Mesodermal cell (in vitro differentiated cells): ENCODE measurements at regions not wholly inside any gene's neighbourhood (a gene's known extent, or its start where the extent isn't known, plus 50 kb on each side); places are given as distances from the start of the nearest gene placed in this dataset.

Experiments
- H3K27ac ChIP-seq: 2 replicates; pipeline ENCODE4 v1.7.0; 2013; ENCODE audit warnings: mild to moderate bottlenecking, low read depth, low read length, moderate library complexity; ENCODE audit not compliant: severe bottlenecking
- H3K36me3 ChIP-seq: 2 replicates; pipeline ENCODE4 v1.7.1; 2013; ENCODE audit warnings: mild to moderate bottlenecking, low read length, moderate library complexity; ENCODE audit not compliant: control insufficient read depth, insufficient read depth
- H3K4me1 ChIP-seq: one replicate; pipeline ENCODE4 v1.7.1; 2013; ENCODE audit warnings: mild to moderate bottlenecking, low read length; ENCODE audit not compliant: insufficient read depth, control insufficient read depth, poor library complexity, severe bottlenecking
- H3K4me3 ChIP-seq: 2 replicates; pipeline ENCODE4 v1.7.0; 2013; ENCODE audit warnings: low read length, control low read depth, mild to moderate bottlenecking; ENCODE audit not compliant: insufficient read depth, poor library complexity, severe bottlenecking; ENCODE audit errors: extremely low read depth
- H3K9me3 ChIP-seq: 2 replicates; pipeline ENCODE4 v1.7.1; 2013; ENCODE audit warnings: mild to moderate bottlenecking, low read length, moderate library complexity; ENCODE audit not compliant: control insufficient read depth
- WGBS, 2 experiments: methylation state at CpG; one replicate each; pipeline ENCODE4 v1.1.5; 2013; ENCODE audit warnings: missing lambda C conversion rate in 2 of 2; ENCODE audit not compliant: insufficient coverage in 2 of 2; 5-methylcytosine and 5-hydroxymethylcytosine counted together

- no peaks in the 10 kb centered on the region for H3K4me1 ChIP-seq
- peaks cover 4% of the 10 kb centered on the region for H3K9me3 ChIP-seq
- no peaks in the 10 kb centered on the region for H3K36me3 ChIP-seq
- WGBS, 2 experiments, result 100% methylated on average over 1 of the region's 5 CpGs; no CpG with 5 or more reads in 1 of the 2 experiments
- H3K4me3 ChIP-seq, result no peak overlapping the region
- H3K27ac ChIP-seq, result no peak overlapping the region
Measured at GRCh38 chr1:244219802-244220201, 168.7 kb downstream of the ZBTB18 start.

- Histone ChIP-seq H3K36me3 (no peaks in the 10 kb centered on the region), H3K4me1 (no peaks in the 10 kb centered on the region), H3K4me3 (no peak overlapping the region), H3K27ac (no peak overlapping the region), H3K9me3 (peaks cover 1% of the 10 kb centered on the region)
- WGBS, 2 experiments, result 65 to 71% methylated on average over 2 to 3 of the region's 3 CpGs
Measured at GRCh38 chr1:244220410-244220809, 169.3 kb downstream of the ZBTB18 start.

- Histone ChIP-seq H3K9me3 (no peaks in the 10 kb centered on the region), H3K4me3 (no peak overlapping the region), H3K4me1 (no peaks in the 10 kb centered on the region), H3K27ac (no peak overlapping the region), H3K36me3 (no peaks in the 10 kb centered on the region)
- WGBS, 2 experiments, result 60 to 78% methylated on average over 1 to 2 of the region's 4 CpGs
Measured at GRCh38 chr1:244221991-244222390, 170.9 kb downstream of the ZBTB18 start.

GRCh38 chr1:244224487-244225430 lies 173.7 kb downstream of the ZBTB18 start:
- H3K27ac ChIP-seq, result no peak overlapping the region
- no peaks in the 10 kb centered on the region for H3K9me3 ChIP-seq
- WGBS, 2 experiments, result 87 to 93% methylated on average over 6 to 9 of the region's 11 CpGs
- no peaks in the 10 kb centered on the region for H3K36me3 ChIP-seq
- H3K4me1 ChIP-seq, result no peaks in the 10 kb centered on the region
- H3K4me3 ChIP-seq, result no peak overlapping the region

DNA sequence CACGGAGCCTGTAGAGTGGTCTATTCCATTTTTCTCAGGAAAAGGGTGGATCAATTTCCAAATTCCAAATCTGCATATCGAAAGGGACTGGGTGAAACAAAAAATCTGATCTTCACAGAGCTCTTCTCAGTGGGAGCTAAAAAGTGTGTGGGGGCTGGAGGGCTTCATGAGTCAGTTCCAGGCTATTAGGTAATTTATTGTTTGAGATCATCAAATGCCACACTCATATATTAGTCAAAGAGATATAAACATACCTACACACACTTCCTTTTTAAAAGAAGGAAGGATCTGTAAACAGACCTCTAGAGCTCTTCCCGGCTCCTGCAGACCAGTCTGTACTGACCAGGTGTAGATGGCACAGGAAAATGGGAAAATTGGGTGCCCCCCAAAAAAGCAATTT lies 175.4 kb downstream of the ZBTB18 start:
- 100% methylated on average over 1 of the region's 3 CpGs; no CpG with 5 or more reads in 1 of the 2 experiments for WGBS, 2 experiments

GRCh38 chr1:244230470-244230869 lies 179.4 kb downstream of the ZBTB18 start:
- Histone ChIP-seq H3K4me3 (no peak overlapping the region), H3K9me3 (no peaks in the 10 kb centered on the region), H3K27ac (no peak overlapping the region), H3K4me1 (peaks cover 12% of the 10 kb centered on the region), H3K36me3 (no peaks in the 10 kb centered on the region)
- WGBS, 2 experiments, result 94 to 100% methylated on average over 4 to 7 of the region's 9 CpGs

More for the DNA sequence above, 175.4 kb downstream of the ZBTB18 start:
- Histone ChIP-seq H3K36me3 (no peaks in the 10 kb centered on the region), H3K4me1 (peaks cover 5% of the 10 kb centered on the region), H3K4me3 (no peak overlapping the region), H3K9me3 (no peaks in the 10 kb centered on the region), H3K27ac (no peak overlapping the region)

DNA sequence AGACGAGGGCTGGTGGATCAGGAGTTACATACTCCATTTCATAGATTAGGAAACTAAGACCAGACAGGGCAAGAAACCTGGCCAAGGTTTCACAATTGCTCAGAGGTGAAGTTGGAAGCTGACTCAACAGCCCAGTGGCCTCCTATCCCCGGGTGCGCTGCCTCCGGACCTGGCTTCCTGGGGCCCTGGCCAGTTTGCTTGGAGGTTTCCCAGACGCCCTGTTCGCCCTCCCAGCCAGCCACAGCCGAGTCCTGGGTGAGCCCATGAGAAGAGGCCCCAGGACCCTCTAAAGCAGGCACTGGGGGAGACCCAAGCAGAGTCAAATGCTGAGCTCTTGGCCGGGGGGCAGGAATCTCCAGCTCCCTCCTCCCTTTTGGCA lies 180.1 kb downstream of the ZBTB18 start:
- Histone ChIP-seq H3K36me3 (no peaks in the 10 kb centered on the region), H3K27ac (no peak overlapping the region), H3K9me3 (no peaks in the 10 kb centered on the region), H3K4me1 (peaks cover 12% of the 10 kb centered on the region), H3K4me3 (no peak overlapping the region)
- 78 to 82% methylated on average over 6 to 8 of the region's 8 CpGs for WGBS, 2 experiments

DNA sequence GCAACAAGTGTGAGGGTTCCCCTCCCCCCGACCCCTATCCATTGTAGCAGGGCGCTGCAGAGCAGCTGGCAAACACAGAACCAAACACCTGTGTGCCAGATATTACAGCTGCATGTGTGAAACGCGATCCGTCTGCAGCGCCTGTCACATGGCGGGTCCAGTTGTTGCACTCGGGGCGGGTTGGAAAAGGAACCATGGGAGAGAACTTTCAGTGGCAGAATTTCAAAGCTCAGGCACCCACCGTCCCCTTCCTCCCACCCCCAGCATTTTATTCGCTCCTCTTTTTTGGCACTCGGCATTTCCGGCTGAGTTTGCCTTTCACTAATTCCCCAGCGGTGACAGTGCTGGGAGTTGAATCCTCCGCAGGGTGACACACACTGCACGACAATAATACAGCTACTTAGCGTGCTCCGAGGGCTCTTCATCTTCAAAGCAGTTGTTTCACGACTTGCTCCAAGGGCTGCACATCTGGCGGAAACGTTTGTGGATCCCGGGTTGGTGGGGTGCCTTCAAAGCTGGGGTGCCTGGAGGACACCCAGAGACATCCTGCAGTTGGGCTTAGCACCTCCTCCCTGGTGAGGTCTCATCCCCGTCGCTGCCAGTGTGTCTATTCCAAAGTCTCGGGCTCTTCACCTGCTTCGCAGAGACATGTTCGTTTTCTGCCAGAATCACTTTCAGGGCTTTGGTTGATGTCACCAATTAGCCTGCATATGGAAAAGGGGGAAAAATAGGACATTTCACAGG lies 180.7 kb downstream of the ZBTB18 start:
- 49 to 51% methylated on average over 21 to 27 of the region's 27 CpGs for WGBS, 2 experiments
- Histone ChIP-seq H3K4me3 (no peak overlapping the region), H3K9me3 (no peaks in the 10 kb centered on the region), H3K36me3 (no peaks in the 10 kb centered on the region), H3K4me1 (peaks cover 12% of the 10 kb centered on the region), H3K27ac (no peak overlapping the region)

- Histone ChIP-seq H3K27ac (no peak overlapping the region), H3K4me3 (no peak overlapping the region), H3K4me1 (peaks cover 14% of the 10 kb centered on the region), H3K36me3 (no peaks in the 10 kb centered on the region), H3K9me3 (no peaks in the 10 kb centered on the region)
- 84 to 86% methylated on average over 12 to 13 of the region's 15 CpGs for WGBS, 2 experiments
Measured at GRCh38 chr1:244234009-244234643, 183.0 kb downstream of the ZBTB18 start.

DNA sequence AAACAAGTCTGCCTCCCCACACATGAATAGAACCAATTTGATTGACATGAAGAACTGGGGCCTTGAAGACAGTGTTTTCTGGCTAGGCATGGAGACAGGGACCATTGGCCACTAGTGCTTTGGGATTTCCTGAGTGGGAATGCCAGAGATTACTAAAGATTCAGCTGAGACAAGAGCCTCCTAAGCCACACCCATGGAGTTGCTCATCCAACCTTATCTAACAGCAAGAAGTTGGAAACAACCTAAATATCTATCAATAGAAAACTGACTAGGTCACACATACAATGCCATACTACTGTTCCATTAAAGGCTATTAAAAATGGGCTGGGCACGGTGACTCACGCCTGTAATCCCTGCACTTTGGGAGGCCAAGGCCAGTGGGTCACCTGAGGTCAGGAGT lies 184.1 kb downstream of the ZBTB18 start:
- Histone ChIP-seq H3K9me3 (no peaks in the 10 kb centered on the region), H3K36me3 (no peaks in the 10 kb centered on the region), H3K27ac (no peak overlapping the region), H3K4me3 (no peak overlapping the region), H3K4me1 (peaks cover 14% of the 10 kb centered on the region)
- 100% methylated on average over 1 of the region's 2 CpGs; no CpG with 5 or more reads in 1 of the 2 experiments for WGBS, 2 experiments
